ENCODE measurements at regions not wholly inside any gene's neighbourhood (a gene's known extent, or its start where the extent isn't known, plus 50 kb on each side); places are given as distances from the start of the nearest gene placed in this dataset.

DNA sequence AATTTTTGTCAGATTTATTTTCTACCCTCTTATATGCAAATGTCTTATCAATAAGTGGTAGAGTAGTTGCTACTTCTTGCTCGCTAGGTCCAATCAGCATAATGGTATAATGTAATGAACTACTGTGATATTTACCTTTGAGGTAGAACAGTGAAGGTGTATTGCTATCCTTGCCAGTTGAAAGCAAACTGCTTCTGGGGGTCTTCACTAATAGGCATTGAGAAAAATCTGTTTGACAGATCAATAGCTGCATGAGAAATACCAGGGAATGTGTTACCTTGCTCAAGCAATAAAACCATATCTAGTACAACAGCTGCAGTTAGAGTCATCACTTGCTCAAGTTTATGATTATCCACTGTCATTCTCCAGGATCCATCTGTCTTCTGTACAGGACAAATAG is 50.1 kb upstream of the EFEMP1 start:
- TF ChIP-seq FOXP2 (optimal IDR thresholded peaks at IDR 0.05; ENCODE audit: control extremely low read depth, extremely low read length, insufficient read depth): no peak
- TF ChIP-seq POLR2AphosphoS5 (IDR thresholded peaks at IDR 0.05; ENCODE audit: borderline replicate concordance, low read depth, low read length): no peak
- TF ChIP-seq EZH2 (IDR thresholded peaks at IDR 0.05): no peak
- Histone ChIP-seq H3K9me3 (ENCODE audit: low read depth, low read length) (no peaks in the 10 kb centered on the region), H3K9ac (ENCODE audit: insufficient read length) (no peak overlapping the region), H3K4me3 (no peak overlapping the region), H3K27ac (no peak overlapping the region), H3K36me3 (ENCODE audit: insufficient read depth, low read length) (no peaks in the 10 kb centered on the region)
- DNase-seq (ENCODE audit: low read depth, low spot score): no peak

DNA sequence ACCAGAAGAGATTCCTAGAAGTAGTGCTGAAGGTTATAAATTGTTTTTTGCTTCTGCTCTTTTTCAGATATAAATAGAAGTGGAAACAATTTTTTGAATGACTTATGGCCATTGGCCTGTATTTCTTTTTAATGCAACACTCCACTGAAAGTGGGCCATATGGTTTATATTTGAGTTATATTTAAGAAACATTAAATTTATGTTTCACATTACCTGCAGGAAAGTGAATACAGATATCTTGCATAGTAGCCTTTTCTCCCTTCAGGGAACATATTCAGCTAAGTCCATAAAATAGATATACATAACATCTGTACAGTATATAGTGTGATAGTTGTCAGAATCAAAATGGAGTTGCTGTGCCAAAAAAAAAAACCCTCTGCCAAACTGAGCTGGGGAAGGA is 53.1 kb upstream of the EFEMP1 start:
- H3K27ac ChIP-seq: no peak overlapping the region
- no peaks in the 10 kb centered on the region for H3K9me3 ChIP-seq (ENCODE audit: low read depth, low read length)
- TF ChIP-seq FOXP2 (optimal IDR thresholded peaks at IDR 0.05; ENCODE audit: control extremely low read depth, extremely low read length, insufficient read depth): no peak
- TF ChIP-seq EZH2 (IDR thresholded peaks at IDR 0.05): no peak
- TF ChIP-seq POLR2AphosphoS5 (IDR thresholded peaks at IDR 0.05; ENCODE audit: borderline replicate concordance, low read depth, low read length): no peak
- no peak overlapping the region for H3K4me3 ChIP-seq
- no peaks in the 10 kb centered on the region for H3K36me3 ChIP-seq (ENCODE audit: insufficient read depth, low read length)
- DNase-seq (ENCODE audit: low read depth, low spot score): no peak
- no peak overlapping the region for H3K9ac ChIP-seq (ENCODE audit: insufficient read length)

DNA sequence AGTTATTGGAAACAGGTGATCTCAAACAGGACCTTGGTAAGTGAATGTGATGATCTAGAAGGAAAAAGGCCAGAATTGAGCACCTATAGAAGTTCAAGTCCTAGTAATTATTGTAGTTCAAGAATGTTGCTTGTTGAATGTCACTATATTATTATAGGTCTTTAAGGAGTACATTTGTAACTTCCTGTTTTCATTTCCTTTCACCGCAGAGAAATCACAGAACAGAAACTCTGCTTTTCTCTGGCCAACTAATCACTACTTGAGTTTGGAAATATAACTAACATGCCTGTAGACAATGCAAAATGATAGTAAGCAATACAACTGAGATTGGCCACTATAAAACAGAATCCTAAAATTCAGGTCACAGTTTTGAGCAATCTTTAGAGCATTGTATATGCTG is 61.8 kb upstream of the EFEMP1 start:
- TF ChIP-seq EZH2 (IDR thresholded peaks at IDR 0.05): no peak
- TF ChIP-seq FOXP2 (optimal IDR thresholded peaks at IDR 0.05; ENCODE audit: control extremely low read depth, extremely low read length, insufficient read depth): no peak
- no peak for TF ChIP-seq POLR2AphosphoS5 (IDR thresholded peaks at IDR 0.05; ENCODE audit: borderline replicate concordance, low read depth, low read length)
- H3K9ac ChIP-seq (ENCODE audit: insufficient read length): no peak overlapping the region
- no peak overlapping the region for H3K4me3 ChIP-seq
- H3K36me3 ChIP-seq (ENCODE audit: insufficient read depth, low read length): no peaks in the 10 kb centered on the region
- DNase-seq (ENCODE audit: low read depth, low spot score): no peak
- no peaks in the 10 kb centered on the region for H3K9me3 ChIP-seq (ENCODE audit: low read depth, low read length)
- no peak overlapping the region for H3K27ac ChIP-seq

DNA sequence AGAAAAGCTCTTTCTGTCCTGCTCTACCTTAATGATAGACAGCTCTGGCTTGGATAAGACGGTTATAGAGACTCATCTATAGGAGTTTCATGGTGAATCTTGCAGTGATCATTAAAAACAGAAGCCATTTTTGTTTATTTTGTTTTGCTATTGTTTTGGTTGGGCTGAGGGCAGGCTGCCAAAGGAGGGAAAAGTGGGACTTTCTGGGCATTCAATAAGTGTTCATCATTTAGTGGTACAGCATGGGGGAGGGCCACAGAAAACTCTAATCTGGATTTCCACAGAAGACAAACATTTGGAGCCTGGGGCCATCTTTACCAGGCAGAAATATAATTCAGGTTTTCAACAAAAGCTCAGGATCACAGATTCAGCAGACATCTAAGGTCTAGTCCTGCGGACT is 62.4 kb upstream of the EFEMP1 start:
- no peak overlapping the region for H3K27ac ChIP-seq
- no peak overlapping the region for H3K9ac ChIP-seq (ENCODE audit: insufficient read length)
- no peaks in the 10 kb centered on the region for H3K36me3 ChIP-seq (ENCODE audit: insufficient read depth, low read length)
- TF ChIP-seq FOXP2 (optimal IDR thresholded peaks at IDR 0.05; ENCODE audit: control extremely low read depth, extremely low read length, insufficient read depth): no peak
- no peak for TF ChIP-seq EZH2 (IDR thresholded peaks at IDR 0.05)
- no peak for TF ChIP-seq POLR2AphosphoS5 (IDR thresholded peaks at IDR 0.05; ENCODE audit: borderline replicate concordance, low read depth, low read length)
- no peaks in the 10 kb centered on the region for H3K9me3 ChIP-seq (ENCODE audit: low read depth, low read length)
- no peak for DNase-seq (ENCODE audit: low read depth, low spot score)
- no peak overlapping the region for H3K4me3 ChIP-seq

DNA sequence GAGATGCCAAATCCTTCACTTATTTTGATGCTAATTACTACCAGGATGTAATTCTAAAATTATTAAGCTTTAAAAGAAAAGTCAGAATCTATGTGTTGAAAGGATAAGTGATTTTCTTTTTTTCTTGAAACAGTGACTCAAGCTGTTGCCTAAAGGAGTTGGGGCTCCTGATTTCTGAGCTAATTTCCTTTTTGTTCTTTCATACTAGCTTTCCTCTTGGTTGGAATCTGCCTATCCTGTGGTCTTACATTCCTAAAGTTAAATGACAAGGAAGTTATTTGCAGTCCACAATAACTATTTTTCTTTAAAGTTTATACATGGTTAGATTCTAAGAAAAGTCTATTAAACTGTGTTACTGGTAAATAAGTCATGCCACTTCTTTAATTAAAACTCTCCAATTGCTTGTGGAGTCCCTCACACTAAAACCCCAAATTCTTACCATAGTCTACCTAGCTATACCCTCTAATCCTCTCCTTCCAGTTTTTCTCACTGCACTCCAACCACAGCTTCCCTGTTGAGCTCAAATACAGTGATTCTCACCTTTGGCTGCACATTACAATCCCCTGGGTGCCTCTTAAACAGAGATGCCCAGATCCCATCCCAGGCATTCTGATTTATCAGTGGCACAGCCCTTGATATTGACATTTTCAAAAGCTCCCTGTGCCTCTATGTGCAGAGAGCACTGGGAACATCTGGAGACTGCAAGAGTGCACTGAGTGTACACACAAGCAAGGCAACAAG is 63.3 kb upstream of the EFEMP1 start:
- TF ChIP-seq FOXP2 (optimal IDR thresholded peaks at IDR 0.05; ENCODE audit: control extremely low read depth, extremely low read length, insufficient read depth): no peak
- no peak for TF ChIP-seq EZH2 (IDR thresholded peaks at IDR 0.05)
- no peak for TF ChIP-seq POLR2AphosphoS5 (IDR thresholded peaks at IDR 0.05; ENCODE audit: borderline replicate concordance, low read depth, low read length)
- no peak for DNase-seq (ENCODE audit: low read depth, low spot score)
- Histone ChIP-seq H3K9me3 (ENCODE audit: low read depth, low read length) (no peaks in the 10 kb centered on the region), H3K27ac (no peak overlapping the region), H3K9ac (ENCODE audit: insufficient read length) (no peak overlapping the region), H3K36me3 (ENCODE audit: insufficient read depth, low read length) (no peaks in the 10 kb centered on the region), H3K4me3 (no peak overlapping the region)

DNA sequence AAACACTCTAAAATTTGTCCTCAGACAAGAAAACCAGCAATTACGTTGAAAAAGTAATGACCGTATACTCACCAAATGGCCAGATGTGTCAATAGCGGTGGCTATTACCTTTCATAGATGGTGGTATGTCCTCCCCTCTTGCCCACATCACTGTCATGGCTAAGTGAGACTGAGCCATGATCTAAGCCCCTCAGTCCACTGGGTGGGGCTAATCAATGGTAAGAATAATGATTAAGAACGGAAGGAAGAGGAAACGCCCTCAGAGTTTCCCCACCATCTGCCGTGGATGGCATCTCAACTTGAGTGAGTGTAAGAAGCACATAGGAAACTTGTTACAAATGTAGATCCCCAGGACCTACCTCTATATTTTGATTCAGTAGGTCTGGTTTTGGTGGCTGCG is 65.8 kb upstream of the EFEMP1 start:
- no peak overlapping the region for H3K27ac ChIP-seq
- no peak for DNase-seq (ENCODE audit: low read depth, low spot score)
- no peak overlapping the region for H3K4me3 ChIP-seq
- H3K9ac ChIP-seq (ENCODE audit: insufficient read length): no peak overlapping the region
- no peak for TF ChIP-seq POLR2AphosphoS5 (IDR thresholded peaks at IDR 0.05; ENCODE audit: borderline replicate concordance, low read depth, low read length)
- no peak for TF ChIP-seq EZH2 (IDR thresholded peaks at IDR 0.05)
- TF ChIP-seq FOXP2 (optimal IDR thresholded peaks at IDR 0.05; ENCODE audit: control extremely low read depth, extremely low read length, insufficient read depth): no peak
- H3K9me3 ChIP-seq (ENCODE audit: low read depth, low read length): no peaks in the 10 kb centered on the region
- H3K36me3 ChIP-seq (ENCODE audit: insufficient read depth, low read length): no peaks in the 10 kb centered on the region

DNA sequence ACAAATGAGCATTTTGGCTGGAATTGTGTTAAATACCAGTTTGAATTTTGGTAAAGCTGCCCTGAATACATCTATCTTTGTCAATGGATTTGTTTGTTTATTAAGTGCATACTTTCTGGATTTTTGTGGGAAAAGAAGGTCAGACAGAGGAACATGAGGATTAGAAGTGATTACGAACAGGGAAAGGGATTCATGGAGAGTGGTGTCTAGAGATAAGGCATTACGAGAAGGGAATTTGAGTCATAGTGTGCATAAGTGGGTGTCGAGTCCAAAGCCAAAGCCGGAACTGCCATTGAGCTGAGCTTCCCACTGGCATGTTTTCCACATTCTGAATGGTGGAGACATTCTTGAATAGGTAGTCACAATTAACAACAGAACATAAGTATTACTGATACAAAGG is 68.9 kb upstream of the EFEMP1 start:
- Histone ChIP-seq H3K9ac (ENCODE audit: insufficient read length) (no peak overlapping the region), H3K4me3 (no peak overlapping the region), H3K9me3 (ENCODE audit: low read depth, low read length) (no peaks in the 10 kb centered on the region), H3K36me3 (ENCODE audit: insufficient read depth, low read length) (no peaks in the 10 kb centered on the region), H3K27ac (no peak overlapping the region)
- TF ChIP-seq EZH2 (IDR thresholded peaks at IDR 0.05) (no peak), POLR2AphosphoS5 (IDR thresholded peaks at IDR 0.05; ENCODE audit: borderline replicate concordance, low read depth, low read length) (no peak), FOXP2 (optimal IDR thresholded peaks at IDR 0.05; ENCODE audit: control extremely low read depth, extremely low read length, insufficient read depth) (no peak)
- DNase-seq (ENCODE audit: low read depth, low spot score): no peak

DNA sequence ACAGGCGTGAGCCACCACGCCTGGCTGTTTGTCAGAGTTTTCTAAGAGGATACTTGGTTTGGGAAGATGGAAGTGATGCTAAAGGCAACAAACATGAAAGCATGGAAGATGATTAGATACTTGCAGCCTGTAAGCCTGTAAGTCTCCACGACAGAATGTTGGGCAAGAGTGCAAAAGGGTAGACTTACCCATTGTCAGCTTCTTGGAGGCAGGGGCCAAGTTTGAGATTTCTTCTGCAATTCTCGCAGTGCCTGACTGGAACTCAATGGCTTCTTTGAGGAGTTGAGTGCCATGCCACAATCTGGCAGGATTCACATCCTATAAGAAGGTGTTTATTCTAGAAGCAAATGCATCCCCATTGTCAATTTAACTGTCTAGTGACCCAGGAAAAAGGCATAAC is 70.1 kb upstream of the EFEMP1 start:
- Histone ChIP-seq H3K9ac (ENCODE audit: insufficient read length) (no peak overlapping the region), H3K27ac (no peak overlapping the region), H3K4me3 (no peak overlapping the region), H3K36me3 (ENCODE audit: insufficient read depth, low read length) (no peaks in the 10 kb centered on the region), H3K9me3 (ENCODE audit: low read depth, low read length) (no peaks in the 10 kb centered on the region)
- DNase-seq (ENCODE audit: low read depth, low spot score): no peak
- no peak for TF ChIP-seq EZH2 (IDR thresholded peaks at IDR 0.05)
- TF ChIP-seq FOXP2 (optimal IDR thresholded peaks at IDR 0.05; ENCODE audit: control extremely low read depth, extremely low read length, insufficient read depth): no peak
- TF ChIP-seq POLR2AphosphoS5 (IDR thresholded peaks at IDR 0.05; ENCODE audit: borderline replicate concordance, low read depth, low read length): no peak

DNA sequence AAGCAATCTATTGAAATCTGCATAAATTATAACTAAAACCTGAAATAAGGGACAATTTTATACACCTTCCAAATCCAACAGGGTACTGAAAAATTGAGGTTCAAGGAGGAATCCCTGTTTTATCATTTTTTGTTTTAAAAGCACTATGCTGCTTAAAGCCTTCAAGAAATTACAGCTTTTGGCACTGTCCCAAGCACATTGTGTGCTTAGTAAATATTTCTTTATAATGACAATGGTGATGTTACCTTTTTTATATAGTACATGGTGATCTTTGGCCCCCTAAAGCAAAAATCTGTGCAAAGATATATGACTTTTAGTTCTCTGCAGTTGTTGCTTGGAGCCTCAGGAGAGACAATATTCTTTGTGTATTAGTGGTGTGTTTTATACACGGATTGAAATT is 71.6 kb upstream of the EFEMP1 start:
- no peaks in the 10 kb centered on the region for H3K9me3 ChIP-seq (ENCODE audit: low read depth, low read length)
- H3K36me3 ChIP-seq (ENCODE audit: insufficient read depth, low read length): no peaks in the 10 kb centered on the region
- no peak overlapping the region for H3K9ac ChIP-seq (ENCODE audit: insufficient read length)
- no peak overlapping the region for H3K27ac ChIP-seq
- no peak for TF ChIP-seq POLR2AphosphoS5 (IDR thresholded peaks at IDR 0.05; ENCODE audit: borderline replicate concordance, low read depth, low read length)
- no peak for TF ChIP-seq EZH2 (IDR thresholded peaks at IDR 0.05)
- TF ChIP-seq FOXP2 (optimal IDR thresholded peaks at IDR 0.05; ENCODE audit: control extremely low read depth, extremely low read length, insufficient read depth): no peak
- no peak overlapping the region for H3K4me3 ChIP-seq
- DNase-seq (ENCODE audit: low read depth, low spot score): no peak
